ENCODE measurements at regions not wholly inside any gene's neighbourhood (a gene's known extent, or its start where the extent isn't known, plus 50 kb on each side); places are given as distances from the start of the nearest gene placed in this dataset.

DNA sequence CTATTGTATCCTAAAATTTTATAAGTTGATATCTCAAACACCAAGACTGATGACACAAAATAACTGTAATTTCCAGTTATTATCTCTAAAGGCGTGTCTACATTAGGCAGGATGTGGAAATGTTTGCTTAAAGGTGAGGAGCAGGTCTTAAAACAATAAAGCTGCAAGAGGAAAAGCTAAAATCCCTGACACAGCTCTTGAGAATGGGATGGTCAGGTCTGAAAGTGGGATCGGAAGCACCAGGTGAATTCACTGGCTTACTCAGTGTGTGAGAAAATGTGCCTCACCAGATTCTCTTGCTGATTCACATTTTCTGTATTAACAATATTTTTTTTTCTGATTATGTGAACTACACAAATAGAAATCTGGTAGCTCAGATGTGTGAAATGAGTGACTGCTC is 421.9 kb upstream of the ADAMTS5 start:
- TF ChIP-seq ZNF512 (tag; IDR thresholded peaks at IDR 0.05): no peak
- TF ChIP-seq, protein P1, sequence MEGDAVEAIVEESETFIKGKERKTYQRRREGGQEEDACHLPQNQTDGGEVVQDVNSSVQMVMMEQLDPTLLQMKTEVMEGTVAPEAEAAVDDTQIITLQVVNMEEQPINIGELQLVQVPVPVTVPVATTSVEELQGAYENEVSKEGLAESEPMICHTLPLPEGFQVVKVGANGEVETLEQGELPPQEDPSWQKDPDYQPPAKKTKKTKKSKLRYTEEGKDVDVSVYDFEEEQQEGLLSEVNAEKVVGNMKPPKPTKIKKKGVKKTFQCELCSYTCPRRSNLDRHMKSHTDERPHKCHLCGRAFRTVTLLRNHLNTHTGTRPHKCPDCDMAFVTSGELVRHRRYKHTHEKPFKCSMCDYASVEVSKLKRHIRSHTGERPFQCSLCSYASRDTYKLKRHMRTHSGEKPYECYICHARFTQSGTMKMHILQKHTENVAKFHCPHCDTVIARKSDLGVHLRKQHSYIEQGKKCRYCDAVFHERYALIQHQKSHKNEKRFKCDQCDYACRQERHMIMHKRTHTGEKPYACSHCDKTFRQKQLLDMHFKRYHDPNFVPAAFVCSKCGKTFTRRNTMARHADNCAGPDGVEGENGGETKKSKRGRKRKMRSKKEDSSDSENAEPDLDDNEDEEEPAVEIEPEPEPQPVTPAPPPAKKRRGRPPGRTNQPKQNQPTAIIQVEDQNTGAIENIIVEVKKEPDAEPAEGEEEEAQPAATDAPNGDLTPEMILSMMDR (IDR thresholded peaks at IDR 0.05 in 2 of 3, conservative IDR thresholded peaks at IDR 0.05 in 1 of 3; ENCODE audit: insufficient read depth in 2 of 3, low read depth in 1 of 3, low read length in 3 of 3): no peak
- no peak for TF ChIP-seq ZZZ3 (IDR thresholded peaks at IDR 0.05)
- no peak for TF ChIP-seq NBN (IDR thresholded peaks at IDR 0.05; ENCODE audit: low read depth)
- no peak for TF ChIP-seq MCM7 (IDR thresholded peaks at IDR 0.05)
- no peak for TF ChIP-seq MTF1 (CRISPR knock-in tag; IDR thresholded peaks at IDR 0.05; ENCODE audit: borderline replicate concordance)
- no peak for TF ChIP-seq BHLHE40 (IDR thresholded peaks at IDR 0.05; ENCODE audit: low read length)
